ENCODE measurements at regions not wholly inside any gene's neighbourhood (a gene's known extent, or its start where the extent isn't known, plus 50 kb on each side); places are given as distances from the start of the nearest gene placed in this dataset.
"Not testable (repeated sequence)": the region's sequence is repeated elsewhere in the genome, so short reads cannot be mapped to it uniquely, and the experiment has no call there.

DNA sequence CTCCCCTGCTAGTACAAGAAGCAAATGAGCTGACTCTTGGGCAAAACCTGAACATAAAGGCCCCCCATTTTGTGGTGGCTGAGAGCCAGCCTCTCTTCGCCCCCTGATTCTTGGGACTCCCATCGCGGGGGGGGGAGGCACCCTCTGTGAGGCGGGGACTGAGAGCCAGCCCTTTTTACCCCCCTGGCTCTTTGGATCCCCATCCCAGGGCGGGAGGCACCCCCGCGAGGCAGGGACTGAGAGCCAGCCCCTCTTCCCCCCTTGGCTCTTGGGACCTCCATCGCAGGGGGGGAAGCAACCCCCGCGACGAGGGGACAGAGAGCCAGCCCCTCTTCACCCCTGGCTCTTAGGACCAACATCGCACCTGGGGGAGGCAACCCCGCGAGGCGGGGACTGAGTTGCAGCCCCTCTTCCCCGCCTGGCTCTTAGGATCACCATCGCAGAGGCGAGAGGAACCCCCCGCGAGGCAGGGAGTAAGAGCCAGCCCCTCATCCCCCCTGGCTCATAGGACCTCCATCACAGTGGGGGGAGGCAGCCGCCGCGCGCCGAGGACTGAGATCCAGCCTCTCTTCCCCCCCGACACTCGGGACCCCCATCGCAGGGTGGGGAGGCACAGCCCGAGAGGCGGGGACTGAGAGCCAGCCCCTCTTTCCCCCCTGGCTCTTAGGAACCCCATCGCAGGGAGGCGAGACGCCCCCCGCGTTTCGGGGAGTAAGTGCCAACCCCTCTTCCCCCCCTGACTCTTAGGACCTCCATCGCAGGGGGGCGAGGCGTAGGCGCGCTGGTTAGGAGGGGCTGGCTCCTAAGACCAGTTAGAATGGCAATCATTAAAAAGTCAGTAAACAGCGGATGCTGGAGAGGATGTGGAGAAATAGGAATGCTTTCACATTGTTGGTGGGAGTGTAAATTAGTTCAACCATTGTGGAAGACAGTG, 2428.4 kb upstream of the PCDH20 start:
- H3K27ac Mint-ChIP-seq (ENCODE audit: unreplicated experiment), result no peak overlapping the region
- peaks cover 5% of the 10 kb centered on the region for H3K9me3 Mint-ChIP-seq (ENCODE audit: low read depth)
- no peaks in the 10 kb centered on the region for H3K27me3 Mint-ChIP-seq (ENCODE audit: low read depth)
- H3K4me1 Mint-ChIP-seq (ENCODE audit: low read depth), result no peaks in the 10 kb centered on the region
- no peaks in the 10 kb centered on the region for H3K36me3 Mint-ChIP-seq (ENCODE audit: low read depth)
- TF ChIP-seq CTCF (IDR thresholded peaks at IDR 0.05), result no peak
- peak; percentile 81 for DNase-seq (ENCODE audit: low spot score)
- no peak overlapping the region for H3K4me3 Mint-ChIP-seq (ENCODE audit: unreplicated experiment)

DNA sequence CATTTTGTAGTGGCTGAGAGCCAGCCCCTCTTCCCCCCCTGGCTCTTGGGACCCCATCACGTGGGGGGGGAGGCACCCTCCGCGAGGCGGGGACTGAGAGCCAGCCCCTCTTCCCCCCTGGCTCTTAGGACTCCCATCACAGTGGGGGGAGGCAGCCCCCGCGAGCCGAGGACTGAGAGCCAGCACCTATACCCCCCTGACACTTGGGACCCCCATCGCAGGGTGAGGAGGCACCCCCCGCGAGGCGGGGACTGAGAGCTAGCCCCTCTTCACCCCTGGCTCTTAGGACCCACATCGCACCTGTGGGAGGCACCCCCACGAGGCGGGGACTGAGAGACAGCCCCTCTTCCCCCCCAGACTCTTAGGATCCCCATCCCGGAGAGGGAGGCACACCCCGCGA, 2426.5 kb upstream of the PCDH20 start:
- peak; percentile 81 for DNase-seq (ENCODE audit: low spot score)
- Mint-ChIP-seq H3K4me3 (ENCODE audit: unreplicated experiment) (no peak overlapping the region), H3K4me1 (ENCODE audit: low read depth) (no peaks in the 10 kb centered on the region), H3K27me3 (ENCODE audit: low read depth) (no peaks in the 10 kb centered on the region), H3K9me3 (ENCODE audit: low read depth) (peaks cover 5% of the 10 kb centered on the region), H3K27ac (ENCODE audit: unreplicated experiment) (no peak overlapping the region), H3K36me3 (ENCODE audit: low read depth) (no peaks in the 10 kb centered on the region)
- TF ChIP-seq CTCF (IDR thresholded peaks at IDR 0.05), result no peak

GRCh38 chr13:63840551-63841421, 2425.1 kb upstream of the PCDH20 start:
- peaks cover 5% of the 10 kb centered on the region for H3K9me3 Mint-ChIP-seq (ENCODE audit: low read depth)
- DNase-seq (ENCODE audit: low spot score), result no peak
- no peaks in the 10 kb centered on the region for H3K4me1 Mint-ChIP-seq (ENCODE audit: low read depth)

DNA sequence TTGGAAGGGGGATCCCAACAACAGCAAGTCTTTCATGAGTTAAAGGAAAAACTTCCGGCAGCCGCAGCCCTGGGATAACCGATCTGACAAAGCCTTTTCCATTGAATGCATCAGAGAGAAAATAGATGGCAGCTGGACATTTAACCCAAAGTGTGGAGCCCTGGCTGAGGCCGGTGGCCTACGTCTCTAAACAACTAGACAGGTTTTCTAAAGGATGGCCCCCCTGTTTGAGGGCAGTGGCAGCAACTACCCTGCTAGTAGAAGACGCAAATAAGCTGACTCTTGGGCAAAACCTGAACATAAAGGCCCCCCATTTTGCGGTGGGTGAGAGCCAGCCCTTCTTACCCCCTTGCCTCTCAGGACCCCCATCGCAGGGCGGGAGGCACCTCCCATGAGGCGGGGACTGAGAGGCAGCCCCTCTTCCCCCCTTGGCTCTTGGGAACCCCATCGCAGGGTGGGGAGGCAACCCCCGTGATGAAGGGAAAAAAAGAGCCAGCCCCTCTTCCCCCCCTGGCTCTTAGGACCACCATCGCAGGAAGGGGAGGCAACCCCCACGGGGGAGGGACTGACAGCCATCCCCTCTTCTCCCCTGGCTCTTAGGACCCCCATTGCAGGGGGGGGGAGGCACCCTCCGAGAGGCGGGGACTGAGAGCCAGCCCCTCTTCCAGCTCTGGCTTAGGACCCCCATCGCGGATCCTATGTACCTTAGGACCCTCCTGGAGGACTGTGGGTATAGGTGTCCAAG, 2422.9 kb upstream of the PCDH20 start:
- H3K36me3 Mint-ChIP-seq (ENCODE audit: low read depth), result no peaks in the 10 kb centered on the region
- TF ChIP-seq CTCF (IDR thresholded peaks at IDR 0.05), result no peak
- no peak overlapping the region for H3K27ac Mint-ChIP-seq (ENCODE audit: unreplicated experiment)
- H3K27me3 Mint-ChIP-seq (ENCODE audit: low read depth), result no peaks in the 10 kb centered on the region
- no peaks in the 10 kb centered on the region for H3K4me1 Mint-ChIP-seq (ENCODE audit: low read depth)
- H3K9me3 Mint-ChIP-seq (ENCODE audit: low read depth), result no peaks in the 10 kb centered on the region
- no peak overlapping the region for H3K4me3 Mint-ChIP-seq (ENCODE audit: unreplicated experiment)
- DNase-seq (ENCODE audit: low spot score), result no peak

More at GRCh38 chr13:63840551-63841421, 2425.1 kb upstream of the PCDH20 start:
- Mint-ChIP-seq H3K27me3 (ENCODE audit: low read depth) (no peaks in the 10 kb centered on the region), H3K36me3 (ENCODE audit: low read depth) (no peaks in the 10 kb centered on the region), H3K27ac (ENCODE audit: unreplicated experiment) (no peak overlapping the region), H3K4me3 (ENCODE audit: unreplicated experiment) (no peak overlapping the region)
- no peak for TF ChIP-seq CTCF (IDR thresholded peaks at IDR 0.05)

DNA sequence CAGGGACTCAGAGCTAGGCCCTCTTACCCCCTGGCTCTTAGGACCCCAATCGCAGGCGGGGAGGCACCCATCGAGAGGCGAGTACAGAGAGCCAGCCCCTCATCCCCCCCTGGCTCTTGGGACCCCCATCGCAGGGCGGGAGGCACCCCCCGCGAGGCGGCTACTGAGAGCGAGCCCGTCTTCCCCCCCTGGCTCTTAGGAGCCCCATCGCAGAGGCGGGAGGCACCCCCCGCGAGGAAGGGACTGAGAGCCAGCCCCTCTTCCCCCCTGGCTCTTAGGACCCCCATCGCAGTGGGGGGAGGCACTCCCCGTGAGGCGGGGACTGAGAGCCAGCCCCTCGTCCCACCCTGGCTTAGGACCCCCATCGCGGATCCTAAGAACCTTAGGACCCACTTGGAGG, 2422.1 kb upstream of the PCDH20 start:
- H3K36me3 Mint-ChIP-seq (ENCODE audit: low read depth); H3K9me3 Mint-ChIP-seq (ENCODE audit: low read depth); H3K27me3 Mint-ChIP-seq (ENCODE audit: low read depth); H3K4me3 Mint-ChIP-seq (ENCODE audit: unreplicated experiment); DNase-seq (ENCODE audit: low spot score); H3K27ac Mint-ChIP-seq (ENCODE audit: unreplicated experiment); H3K4me1 Mint-ChIP-seq (ENCODE audit: low read depth): not testable (repeated sequence)

GRCh38 chr13:63829609-63830008, 2414.0 kb upstream of the PCDH20 start:
- H3K27me3 Mint-ChIP-seq (ENCODE audit: low read depth); H3K36me3 Mint-ChIP-seq (ENCODE audit: low read depth); H3K4me3 Mint-ChIP-seq (ENCODE audit: unreplicated experiment); DNase-seq (ENCODE audit: low spot score); H3K4me1 Mint-ChIP-seq (ENCODE audit: low read depth); H3K9me3 Mint-ChIP-seq (ENCODE audit: low read depth); H3K27ac Mint-ChIP-seq (ENCODE audit: unreplicated experiment): not testable (repeated sequence)

DNA sequence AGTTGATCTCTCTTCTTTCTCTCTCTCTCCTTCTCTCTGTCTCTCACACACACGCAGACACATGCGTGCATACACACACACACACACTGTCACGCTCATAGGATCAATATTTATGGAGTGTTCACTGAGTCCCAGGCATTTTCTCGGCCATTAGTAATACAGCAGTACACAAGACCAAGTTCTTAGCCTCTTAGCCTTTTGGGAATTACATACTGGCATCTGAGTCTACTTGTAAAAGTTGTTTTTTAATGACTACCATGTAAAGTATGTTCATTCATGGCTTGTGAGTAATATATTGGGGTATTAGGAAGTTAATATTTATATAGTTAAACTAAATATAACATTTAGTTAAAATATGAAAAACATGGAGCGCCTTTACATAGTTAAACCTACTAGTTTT, 2406.1 kb upstream of the PCDH20 start:
- peak overlapping the region; percentile 78 for H3K27ac Mint-ChIP-seq (ENCODE audit: unreplicated experiment)
- not testable (repeated sequence) for H3K9me3 Mint-ChIP-seq (ENCODE audit: low read depth); H3K4me3 Mint-ChIP-seq (ENCODE audit: unreplicated experiment); H3K4me1 Mint-ChIP-seq (ENCODE audit: low read depth); H3K36me3 Mint-ChIP-seq (ENCODE audit: low read depth); H3K27me3 Mint-ChIP-seq (ENCODE audit: low read depth); DNase-seq (ENCODE audit: low spot score)

DNA sequence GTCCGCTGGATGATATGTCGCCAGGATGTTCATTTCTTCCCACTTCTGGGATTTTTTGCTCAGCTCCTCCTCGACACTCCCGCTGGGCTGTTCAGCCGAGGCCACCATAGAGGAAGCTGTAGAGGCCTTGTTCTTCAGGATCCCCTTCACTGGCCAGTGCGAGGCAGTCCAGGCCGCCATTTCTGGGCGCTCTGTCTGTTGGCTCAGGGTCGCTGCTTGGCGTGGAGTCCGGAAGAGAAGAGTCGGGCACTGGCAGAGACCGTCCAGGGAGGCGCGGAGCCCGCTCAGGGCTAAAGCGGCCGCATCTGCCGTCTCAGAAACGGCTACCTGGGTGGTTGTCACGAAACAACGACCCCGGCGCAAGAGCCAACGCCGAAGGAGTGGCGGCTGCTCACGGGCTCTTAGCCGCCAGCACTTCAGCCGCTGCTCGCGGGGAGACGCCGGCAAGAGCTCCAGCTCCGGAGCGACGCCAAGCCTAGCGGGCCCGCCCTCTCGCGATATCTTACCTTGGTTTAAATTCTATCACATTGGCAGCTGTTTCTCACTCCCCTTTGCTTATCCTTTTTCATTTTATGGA, 2395.9 kb upstream of the PCDH20 start:
- not testable (repeated sequence) for H3K4me1 Mint-ChIP-seq (ENCODE audit: low read depth); H3K27ac Mint-ChIP-seq (ENCODE audit: unreplicated experiment); H3K36me3 Mint-ChIP-seq (ENCODE audit: low read depth); H3K4me3 Mint-ChIP-seq (ENCODE audit: unreplicated experiment); H3K9me3 Mint-ChIP-seq (ENCODE audit: low read depth); H3K27me3 Mint-ChIP-seq (ENCODE audit: low read depth)
- peak; percentile 54 for DNase-seq (ENCODE audit: low spot score)
